K562 (cell line): ENCODE measurements at regions not wholly inside any gene's neighbourhood (a gene's known extent, or its start where the extent isn't known, plus 50 kb on each side); places are given as distances from the start of the nearest gene placed in this dataset.

Source experiments
- CCAR2 ChIP-seq: fragments of 200-400 bp; formaldehyde crosslinking; IDR thresholded peaks from 2 replicates; pipeline ENCODE4 v1.6.1; 2017; ENCODE audit warnings: mild to moderate bottlenecking, low read depth, low read length
- FOXA1 ChIP-seq: fragments of 450-650 bp; IDR thresholded peaks from 2 replicates; pipeline ENCODE4 v1.6.1; 2016; ENCODE audit warnings: mild to moderate bottlenecking, borderline replicate concordance
- PHB2 ChIP-seq: fragments of 450-650 bp; IDR thresholded peaks from 2 replicates; pipeline ENCODE4 v1.6.1; 2017; ENCODE audit warnings: low read depth
- POLR2AphosphoS2 ChIP-seq: IDR thresholded peaks from 2 replicates; pipeline ENCODE4 v1.6.1; 2012; ENCODE audit warnings: low read length, improper control_type of control experiment
- SOX6 ChIP-seq: fragments of 450-650 bp; IDR thresholded peaks from 2 replicates; pipeline ENCODE4 v1.6.1; 2014; ENCODE audit warnings: mild to moderate bottlenecking
- ZC3H8 ChIP-seq: fragments of 450-650 bp; IDR thresholded peaks from 2 replicates; pipeline ENCODE4 v1.6.1; 2017
- ZSCAN29 ChIP-seq: fragments of 450-650 bp; IDR thresholded peaks from 2 replicates; pipeline ENCODE4 v1.6.1; 2017
- TF ChIP-seq, protein P1 (sequence below), 3 experiments: fragments of 200-800 bp in 1 of 3; fragments of 250-450 bp in 1 of 3; fragments of 450-650 bp in 1 of 3; sonication (Bioruptor Pico) in 1 of 3; sonication (Bioruptor generic) in 1 of 3; formaldehyde crosslinking in 1 of 3; IDR thresholded peaks; 2 replicates each; pipeline versions ENCODE4 v1.6.1 to v1.8.0; 2016 to 2022; ENCODE audit warnings: mild to moderate bottlenecking in 2 of 3, missing genetic modification characterization in 2 of 3, missing compliant biosample characterization in 1 of 3, moderate library complexity in 1 of 3
- TF ChIP-seq, protein P2 (sequence below), 2 experiments: IDR thresholded peaks in 1 of 2; conservative IDR thresholded peaks in 1 of 2; 2 replicates each; pipeline ENCODE4 v1.6.1; 2016; ENCODE audit warnings: low read depth in 2 of 2, mild to moderate bottlenecking in 1 of 2, missing compliant biosample characterization in 1 of 2, missing genetic modification characterization in 1 of 2, moderate library complexity in 1 of 2
- TF ChIP-seq, protein P3 (sequence below): fragments of 450-650 bp; IDR thresholded peaks from 2 replicates; pipeline ENCODE4 v1.6.1; 2017; ENCODE audit warnings: antibody characterized with exemption

GRCh38 chr15:62741106-62741505 lies 301.4 kb upstream of the TPM1 start (continued):
- TF ChIP-seq, protein P1, sequence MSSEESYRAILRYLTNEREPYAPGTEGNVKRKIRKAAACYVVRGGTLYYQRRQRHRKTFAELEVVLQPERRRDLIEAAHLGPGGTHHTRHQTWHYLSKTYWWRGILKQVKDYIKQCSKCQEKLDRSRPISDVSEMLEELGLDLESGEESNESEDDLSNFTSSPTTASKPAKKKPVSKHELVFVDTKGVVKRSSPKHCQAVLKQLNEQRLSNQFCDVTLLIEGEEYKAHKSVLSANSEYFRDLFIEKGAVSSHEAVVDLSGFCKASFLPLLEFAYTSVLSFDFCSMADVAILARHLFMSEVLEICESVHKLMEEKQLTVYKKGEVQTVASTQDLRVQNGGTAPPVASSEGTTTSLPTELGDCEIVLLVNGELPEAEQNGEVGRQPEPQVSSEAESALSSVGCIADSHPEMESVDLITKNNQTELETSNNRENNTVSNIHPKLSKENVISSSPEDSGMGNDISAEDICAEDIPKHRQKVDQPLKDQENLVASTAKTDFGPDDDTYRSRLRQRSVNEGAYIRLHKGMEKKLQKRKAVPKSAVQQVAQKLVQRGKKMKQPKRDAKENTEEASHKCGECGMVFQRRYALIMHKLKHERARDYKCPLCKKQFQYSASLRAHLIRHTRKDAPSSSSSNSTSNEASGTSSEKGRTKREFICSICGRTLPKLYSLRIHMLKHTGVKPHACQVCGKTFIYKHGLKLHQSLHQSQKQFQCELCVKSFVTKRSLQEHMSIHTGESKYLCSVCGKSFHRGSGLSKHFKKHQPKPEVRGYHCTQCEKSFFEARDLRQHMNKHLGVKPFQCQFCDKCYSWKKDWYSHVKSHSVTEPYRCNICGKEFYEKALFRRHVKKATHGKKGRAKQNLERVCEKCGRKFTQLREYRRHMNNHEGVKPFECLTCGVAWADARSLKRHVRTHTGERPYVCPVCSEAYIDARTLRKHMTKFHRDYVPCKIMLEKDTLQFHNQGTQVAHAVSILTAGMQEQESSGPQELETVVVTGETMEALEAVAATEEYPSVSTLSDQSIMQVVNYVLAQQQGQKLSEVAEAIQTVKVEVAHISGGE (CRISPR knock-in tag; IDR thresholded peaks at IDR 0.05), result no peak
- TF ChIP-seq, protein P2, sequence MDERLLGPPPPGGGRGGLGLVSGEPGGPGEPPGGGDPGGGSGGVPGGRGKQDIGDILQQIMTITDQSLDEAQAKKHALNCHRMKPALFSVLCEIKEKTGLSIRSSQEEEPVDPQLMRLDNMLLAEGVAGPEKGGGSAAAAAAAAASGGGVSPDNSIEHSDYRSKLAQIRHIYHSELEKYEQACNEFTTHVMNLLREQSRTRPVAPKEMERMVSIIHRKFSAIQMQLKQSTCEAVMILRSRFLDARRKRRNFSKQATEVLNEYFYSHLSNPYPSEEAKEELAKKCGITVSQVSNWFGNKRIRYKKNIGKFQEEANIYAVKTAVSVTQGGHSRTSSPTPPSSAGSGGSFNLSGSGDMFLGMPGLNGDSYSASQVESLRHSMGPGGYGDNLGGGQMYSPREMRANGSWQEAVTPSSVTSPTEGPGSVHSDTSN (CRISPR knock-in tag; IDR thresholded peaks at IDR 0.05; ENCODE audit: low read depth), result no peak
- TF ChIP-seq, protein P2 (tag; conservative IDR thresholded peaks at IDR 0.05; ENCODE audit: low read depth), result no peak
- no peak for TF ChIP-seq SOX6
- TF ChIP-seq ZSCAN29, result no peak
- TF ChIP-seq, protein P3, sequence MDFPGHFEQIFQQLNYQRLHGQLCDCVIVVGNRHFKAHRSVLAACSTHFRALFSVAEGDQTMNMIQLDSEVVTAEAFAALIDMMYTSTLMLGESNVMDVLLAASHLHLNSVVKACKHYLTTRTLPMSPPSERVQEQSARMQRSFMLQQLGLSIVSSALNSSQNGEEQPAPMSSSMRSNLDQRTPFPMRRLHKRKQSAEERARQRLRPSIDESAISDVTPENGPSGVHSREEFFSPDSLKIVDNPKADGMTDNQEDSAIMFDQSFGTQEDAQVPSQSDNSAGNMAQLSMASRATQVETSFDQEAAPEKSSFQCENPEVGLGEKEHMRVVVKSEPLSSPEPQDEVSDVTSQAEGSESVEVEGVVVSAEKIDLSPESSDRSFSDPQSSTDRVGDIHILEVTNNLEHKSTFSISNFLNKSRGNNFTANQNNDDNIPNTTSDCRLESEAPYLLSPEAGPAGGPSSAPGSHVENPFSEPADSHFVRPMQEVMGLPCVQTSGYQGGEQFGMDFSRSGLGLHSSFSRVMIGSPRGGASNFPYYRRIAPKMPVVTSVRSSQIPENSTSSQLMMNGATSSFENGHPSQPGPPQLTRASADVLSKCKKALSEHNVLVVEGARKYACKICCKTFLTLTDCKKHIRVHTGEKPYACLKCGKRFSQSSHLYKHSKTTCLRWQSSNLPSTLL, result no peak
- TF ChIP-seq CCAR2, result no peak
- TF ChIP-seq POLR2AphosphoS2, result no peak
- TF ChIP-seq FOXA1, result no peak
- TF ChIP-seq ZC3H8, result no peak
- no peak for TF ChIP-seq PHB2
